Brain microvascular endothelial cell (primary cell): ENCODE measurements at regions not wholly inside any gene's neighbourhood (a gene's known extent, or its start where the extent isn't known, plus 50 kb on each side); places are given as distances from the start of the nearest gene placed in this dataset.

ENCODE experiments used
- DNase-seq: peaks from one replicate; pipeline ENCODE4 v3.0.0-alpha.2; 2020
- H3K27ac ChIP-seq: fragments of 250-450 bp; sonication (Bioruptor Pico); 2 replicates; pipeline ENCODE4 v1.5.1; 2020; ENCODE audit warnings: mild to moderate bottlenecking, moderate library complexity
- H3K27me3 ChIP-seq: fragments of 250-450 bp; sonication (Bioruptor Pico); replicated peaks from 2 replicates; pipeline ENCODE4 v1.5.1; 2020; ENCODE audit warnings: mild to moderate bottlenecking
- H3K36me3 ChIP-seq: fragments of 250-450 bp; sonication (Bioruptor Pico); replicated peaks from 2 replicates; pipeline ENCODE4 v1.5.1; 2020; ENCODE audit warnings: mild to moderate bottlenecking
- H3K4me3 ChIP-seq: 2 replicates; pipeline ENCODE4 v1.5.1; 2011; ENCODE audit warnings: low read depth, mild to moderate bottlenecking, control low read depth, low read length, moderate library complexity
- in situ Hi-C: cut with HindIII; loops from 2 replicates; pipeline ENCODE4 v1.10.0; 2017; ENCODE audit warnings: low sequenced_read_pairs, low pct_ligation_motif_present
- TF ChIP-seq, protein P1 (sequence below): IDR thresholded peaks from 2 replicates; pipeline ENCODE4 v1.5.1; 2011; ENCODE audit warnings: low read depth, mild to moderate bottlenecking, moderate library complexity, low read length, control low read depth, inconsistent platforms; ENCODE audit errors: missing control alignments

DNA sequence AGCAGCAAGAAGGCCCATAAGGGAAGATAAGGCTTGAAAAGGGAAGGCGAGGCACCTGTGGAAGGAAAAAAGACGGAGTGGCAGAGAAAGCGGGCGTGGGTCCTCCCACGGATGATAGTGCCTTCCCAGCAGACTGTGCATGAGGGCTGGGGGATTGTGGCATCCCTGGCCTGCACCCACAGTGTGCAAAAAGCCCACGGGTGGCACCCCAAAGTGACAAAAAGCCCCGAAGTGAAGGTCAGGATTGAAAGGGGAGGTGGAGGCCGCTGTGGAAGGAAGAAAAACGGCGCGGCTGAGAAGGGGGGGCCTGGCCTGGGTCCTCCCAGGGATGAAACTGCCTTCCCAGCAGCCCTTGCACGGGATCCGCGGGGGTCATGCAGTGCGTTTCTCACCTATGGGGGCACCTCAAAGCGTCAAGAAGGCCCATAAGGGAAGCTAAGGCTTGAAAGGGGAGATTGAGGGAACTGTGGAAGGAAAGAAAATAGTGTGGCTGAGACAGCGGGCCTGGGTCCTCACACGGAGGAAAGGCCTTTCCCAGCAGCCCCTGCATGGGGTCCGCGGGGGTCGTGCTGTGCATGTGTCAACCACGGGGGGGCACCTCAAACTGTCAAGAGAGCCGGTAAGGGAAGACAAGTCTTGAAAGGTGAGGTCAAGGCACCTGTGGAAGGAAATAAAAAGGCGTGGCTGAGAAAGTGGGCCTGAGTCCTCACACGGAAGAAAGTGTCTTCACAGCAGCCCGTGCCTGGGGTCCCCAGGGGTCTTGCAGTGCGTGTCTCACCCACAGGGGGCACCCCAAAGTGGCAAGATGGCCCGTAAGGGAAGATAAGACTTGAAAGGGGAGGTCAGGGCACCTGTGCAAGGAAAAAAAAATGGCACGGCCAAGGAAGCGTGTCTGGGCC lies 274.1 kb downstream of the ALG10 start:
- Histone ChIP-seq H3K4me3 (no peak overlapping the region), H3K36me3 (no peaks in the 10 kb centered on the region), H3K27ac (no peak overlapping the region), H3K27me3 (no peaks in the 10 kb centered on the region)
- DNase-seq = no peak
- in situ Hi-C loops = no loop called here
- TF ChIP-seq, protein P1, sequence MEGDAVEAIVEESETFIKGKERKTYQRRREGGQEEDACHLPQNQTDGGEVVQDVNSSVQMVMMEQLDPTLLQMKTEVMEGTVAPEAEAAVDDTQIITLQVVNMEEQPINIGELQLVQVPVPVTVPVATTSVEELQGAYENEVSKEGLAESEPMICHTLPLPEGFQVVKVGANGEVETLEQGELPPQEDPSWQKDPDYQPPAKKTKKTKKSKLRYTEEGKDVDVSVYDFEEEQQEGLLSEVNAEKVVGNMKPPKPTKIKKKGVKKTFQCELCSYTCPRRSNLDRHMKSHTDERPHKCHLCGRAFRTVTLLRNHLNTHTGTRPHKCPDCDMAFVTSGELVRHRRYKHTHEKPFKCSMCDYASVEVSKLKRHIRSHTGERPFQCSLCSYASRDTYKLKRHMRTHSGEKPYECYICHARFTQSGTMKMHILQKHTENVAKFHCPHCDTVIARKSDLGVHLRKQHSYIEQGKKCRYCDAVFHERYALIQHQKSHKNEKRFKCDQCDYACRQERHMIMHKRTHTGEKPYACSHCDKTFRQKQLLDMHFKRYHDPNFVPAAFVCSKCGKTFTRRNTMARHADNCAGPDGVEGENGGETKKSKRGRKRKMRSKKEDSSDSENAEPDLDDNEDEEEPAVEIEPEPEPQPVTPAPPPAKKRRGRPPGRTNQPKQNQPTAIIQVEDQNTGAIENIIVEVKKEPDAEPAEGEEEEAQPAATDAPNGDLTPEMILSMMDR = no peak

DNA sequence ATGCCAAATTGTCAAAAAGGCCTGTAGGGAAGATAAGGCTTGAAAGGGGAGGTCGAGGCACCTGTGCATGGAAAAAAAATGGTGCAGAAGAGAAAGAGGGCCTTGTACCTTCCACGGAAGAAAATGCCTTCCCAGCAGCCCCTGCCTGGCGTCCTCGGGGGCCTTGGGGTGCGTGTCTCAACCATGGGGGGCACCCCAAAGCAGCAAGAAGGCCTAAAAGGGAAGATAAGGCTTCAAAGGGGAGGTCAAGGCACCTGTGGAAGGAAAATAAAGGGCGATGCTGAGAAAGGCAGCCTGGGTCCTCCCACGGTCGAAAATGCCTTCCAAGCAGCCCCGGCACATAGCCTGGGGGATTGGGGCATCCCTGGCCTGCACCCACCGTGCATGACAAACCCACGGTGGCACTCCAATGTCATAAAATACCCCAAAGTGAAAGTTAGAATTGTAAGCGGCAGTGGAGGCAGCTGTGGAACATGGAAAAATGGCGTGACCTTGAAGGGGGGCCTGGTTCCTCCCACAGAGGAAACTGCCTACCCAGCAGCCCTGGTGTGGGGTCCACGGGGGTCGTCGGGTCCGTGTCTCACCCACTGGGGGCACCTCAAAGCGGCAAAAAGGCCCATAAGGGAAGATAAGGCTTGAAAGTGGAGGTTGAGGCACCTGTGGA lies 275.0 kb downstream of the ALG10 start:
- in situ Hi-C loops = no loop called here
- no peaks in the 10 kb centered on the region for H3K27me3 ChIP-seq
- no peak overlapping the region for H3K27ac ChIP-seq
- TF ChIP-seq, protein P1 = no peak
- H3K36me3 ChIP-seq = no peaks in the 10 kb centered on the region
- no peak overlapping the region for H3K4me3 ChIP-seq
- DNase-seq = no peak

DNA sequence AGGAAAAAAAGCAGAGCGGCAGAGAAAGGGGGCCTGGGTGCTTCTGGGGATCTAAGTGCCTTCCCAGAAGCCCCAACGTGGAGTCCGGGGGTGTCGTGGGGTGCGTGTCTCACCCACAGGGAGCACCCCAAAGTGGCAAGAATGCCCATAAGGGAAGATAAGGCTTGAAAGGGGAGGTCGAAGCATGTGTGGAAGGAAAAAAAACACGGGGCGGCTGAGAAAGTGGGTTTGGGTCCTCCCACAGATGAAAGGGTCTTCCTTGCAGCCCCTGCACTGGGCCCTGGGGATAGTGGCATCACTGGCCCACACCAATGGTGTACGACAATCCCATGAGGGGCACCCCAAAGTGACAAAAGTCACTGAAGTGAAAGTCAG lies 275.5 kb downstream of the ALG10 start:
- DNase-seq = no peak
- H3K36me3 ChIP-seq = no peaks in the 10 kb centered on the region
- no peak overlapping the region for H3K27ac ChIP-seq
- H3K27me3 ChIP-seq = no peaks in the 10 kb centered on the region
- TF ChIP-seq, protein P1 = no peak
- H3K4me3 ChIP-seq = no peak overlapping the region
- in situ Hi-C loops = no loop called here

DNA sequence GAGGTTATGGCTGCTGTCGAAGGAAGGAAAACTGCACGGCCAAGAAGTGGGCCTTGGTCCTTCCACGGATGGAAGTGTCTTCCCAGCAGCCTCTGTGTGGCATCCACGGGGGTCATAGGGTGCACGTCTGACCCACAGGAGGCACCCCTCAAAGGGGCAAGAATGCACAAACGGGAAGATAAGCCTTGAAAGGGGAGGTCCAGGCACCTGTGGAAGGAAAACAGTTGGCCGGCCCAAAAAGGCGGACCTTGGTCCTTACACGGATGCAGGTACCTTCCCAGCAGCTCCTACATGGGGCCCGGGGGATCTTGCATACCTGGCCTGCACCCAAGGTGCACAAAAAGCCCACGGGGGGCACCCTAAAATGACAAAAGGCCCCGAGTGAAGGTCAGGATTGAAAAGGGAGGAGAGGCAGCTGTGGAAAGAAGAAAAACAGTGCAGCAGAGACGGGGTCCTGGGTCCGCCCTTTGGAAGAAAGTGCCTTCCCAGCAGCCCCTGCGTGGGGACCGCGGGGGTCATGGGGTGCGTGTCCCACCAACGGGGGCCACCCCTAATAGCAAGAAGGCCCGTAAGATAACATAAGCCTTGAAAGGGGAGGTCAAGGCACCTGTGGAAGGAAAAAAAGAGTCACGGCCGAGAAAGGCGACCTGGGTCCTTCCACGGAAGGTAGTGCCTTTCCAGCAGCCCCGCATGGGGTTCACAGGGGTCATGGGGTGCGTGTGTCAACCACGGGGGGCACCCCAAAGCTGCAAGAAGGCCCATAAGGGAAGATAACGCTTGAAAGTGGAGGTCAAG lies 276.1 kb downstream of the ALG10 start:
- Histone ChIP-seq H3K36me3 (no peaks in the 10 kb centered on the region), H3K4me3 (no peak overlapping the region), H3K27ac (no peak overlapping the region), H3K27me3 (no peaks in the 10 kb centered on the region)
- in situ Hi-C loops = no loop called here
- DNase-seq = no peak
- TF ChIP-seq, protein P1 = no peak

DNA sequence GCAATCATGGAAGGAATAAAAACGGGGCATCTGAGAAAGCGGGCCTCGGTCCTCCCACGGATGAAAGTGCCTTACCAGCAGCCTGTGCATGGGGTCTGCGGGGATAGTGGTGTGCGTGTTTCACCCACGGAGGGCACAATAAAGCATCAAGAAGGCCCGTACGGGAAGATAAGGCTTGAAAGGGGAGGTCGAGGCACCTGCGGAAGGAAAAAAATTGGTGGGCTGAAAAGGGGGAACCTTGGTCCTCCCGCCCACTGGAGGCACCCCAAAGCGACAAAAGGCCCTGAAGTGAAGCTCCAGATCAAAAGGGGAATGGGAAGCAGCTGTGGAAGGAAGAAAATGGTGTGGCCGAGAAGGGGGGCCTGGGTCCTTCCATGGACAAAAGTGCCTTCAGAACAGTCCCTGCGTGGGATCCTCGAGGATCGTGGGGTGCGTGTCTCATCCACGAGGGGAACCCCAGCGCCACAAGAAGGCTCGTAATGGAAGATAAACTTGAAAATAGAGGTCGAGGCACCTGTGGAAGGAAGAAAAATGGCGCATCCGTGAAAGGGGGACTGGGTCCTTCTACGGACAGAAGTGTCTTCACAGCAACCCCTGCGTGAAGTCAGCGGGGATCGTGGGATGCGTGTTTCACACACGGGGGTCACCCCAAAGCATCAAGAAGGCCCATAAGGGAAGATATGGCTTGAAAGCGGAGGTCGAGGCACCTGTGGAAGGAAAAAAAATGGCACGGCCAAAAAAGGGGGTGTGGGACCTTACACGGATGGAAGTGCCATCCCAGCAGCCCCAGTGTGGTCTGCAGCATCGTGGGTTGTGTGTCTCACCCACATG lies 276.9 kb downstream of the ALG10 start:
- no peaks in the 10 kb centered on the region for H3K36me3 ChIP-seq
- no peaks in the 10 kb centered on the region for H3K27me3 ChIP-seq
- DNase-seq = no peak
- H3K4me3 ChIP-seq = no peak overlapping the region
- in situ Hi-C loops = no loop called here
- no peak overlapping the region for H3K27ac ChIP-seq
- TF ChIP-seq, protein P1 = no peak
